HEK293T (cell line): ENCODE measurements at regions not wholly inside any gene's neighbourhood (a gene's known extent, or its start where the extent isn't known, plus 50 kb on each side); places are given as distances from the start of the nearest gene placed in this dataset.

ENCODE experiments used
- CTCF ChIA-PET: fragments of 350-600 bp; formaldehyde crosslinking; extraction: SDS; loops from one replicate; lab custom pipeline; 2021; ENCODE audit warnings: antibody characterized with exemption, inconsistent platforms; lab: Yijun Ruan, JAX
- POLR2A ChIA-PET: fragments of 350-600 bp; formaldehyde crosslinking; extraction: SDS; loops from one replicate; lab custom pipeline; 2020; ENCODE audit warnings: antibody characterized with exemption, inconsistent platforms; lab: Yijun Ruan, JAX
- DNase-seq: peaks from one replicate; pipeline ENCODE4 v3.0.0; 2012; ENCODE audit warnings: mixed read lengths; ENCODE audit errors: extremely low spot score
- ARNT ChIP-seq: fragments of 450-650 bp; IDR thresholded peaks from 2 replicates; pipeline ENCODE4 v1.6.1; 2017; ENCODE audit warnings: mild to moderate bottlenecking
- BHLHE40 ChIP-seq: fragments of 450-650 bp; IDR thresholded peaks from 2 replicates; pipeline ENCODE4 v1.6.1; 2016; ENCODE audit warnings: mild to moderate bottlenecking, moderate library complexity, borderline replicate concordance
- CTBP1 ChIP-seq: fragments of 450-650 bp; IDR thresholded peaks from 2 replicates; pipeline ENCODE4 v1.6.1; 2016; ENCODE audit warnings: borderline replicate concordance
- ELF4 ChIP-seq: fragments of 450-650 bp; IDR thresholded peaks from 2 replicates; pipeline ENCODE4 v1.6.1; 2017; ENCODE audit warnings: antibody characterized with exemption
- FOXA1 ChIP-seq: fragments of 450-650 bp; IDR thresholded peaks from 2 replicates; pipeline ENCODE4 v1.6.1; 2016; ENCODE audit warnings: mild to moderate bottlenecking
- FOXK2 ChIP-seq: fragments of 450-650 bp; IDR thresholded peaks from 2 replicates; pipeline ENCODE4 v1.6.1; 2016; ENCODE audit warnings: mild to moderate bottlenecking
- FOXM1 ChIP-seq: fragments of 450-650 bp; IDR thresholded peaks from 2 replicates; pipeline ENCODE4 v1.6.1; 2017; ENCODE audit warnings: mild to moderate bottlenecking, borderline replicate concordance
- HDGF ChIP-seq: fragments of 450-650 bp; IDR thresholded peaks from 2 replicates; pipeline ENCODE4 v1.6.1; 2017; ENCODE audit warnings: antibody characterized with exemption, borderline replicate concordance
- L3MBTL2 ChIP-seq: fragments of 450-650 bp; conservative IDR thresholded peaks from 2 replicates; pipeline ENCODE4 v1.6.1; 2016; ENCODE audit warnings: mild to moderate bottlenecking
- LEF1 ChIP-seq: fragments of 450-650 bp; IDR thresholded peaks from 2 replicates; pipeline ENCODE4 v1.6.1; 2017; ENCODE audit warnings: mild to moderate bottlenecking, borderline replicate concordance
- NFRKB ChIP-seq: fragments of 450-650 bp; IDR thresholded peaks from 2 replicates; pipeline ENCODE4 v1.6.1; 2016; ENCODE audit warnings: mild to moderate bottlenecking, moderate library complexity
- PKNOX1 ChIP-seq: fragments of 450-650 bp; IDR thresholded peaks from 2 replicates; pipeline ENCODE4 v1.6.1; 2016
- SP1 ChIP-seq: fragments of 450-650 bp; IDR thresholded peaks from 2 replicates; pipeline ENCODE4 v1.6.1; 2017
- SUZ12 ChIP-seq: fragments of 450-650 bp; IDR thresholded peaks from 2 replicates; pipeline ENCODE4 v1.6.1; 2016; ENCODE audit warnings: mild to moderate bottlenecking
- TARDBP ChIP-seq: fragments of 450-650 bp; IDR thresholded peaks from 2 replicates; pipeline ENCODE4 v1.6.1; 2016
- ZNF384 ChIP-seq: fragments of 450-650 bp; IDR thresholded peaks from 2 replicates; pipeline ENCODE4 v1.6.1; 2016

GRCh38 chr10:10294881-10295529 is 722.7 kb upstream of the CELF2 start:
- POLR2A ChIA-PET = no interaction called here

GRCh38 chr10:10295537-10295936 is 722.1 kb upstream of the CELF2 start:
- POLR2A ChIA-PET = no interaction called here
- TF ChIP-seq L3MBTL2 (no peak), BHLHE40 (no peak), FOXA1 (no peak), FOXK2 (no peak), SP1 (no peak), LEF1 (no peak), FOXM1 (no peak), TARDBP (no peak), CTBP1 (no peak), SUZ12 (no peak), HDGF (no peak), NFRKB (no peak), ELF4 (no peak), PKNOX1 (no peak), ARNT (no peak), ZNF384 (no peak)
- CTCF ChIA-PET = no interaction called here
- DNase-seq = no peak

More at GRCh38 chr10:10294881-10295529, 722.7 kb upstream of the CELF2 start:
- CTCF ChIA-PET = no interaction called here
- no peak for TF ChIP-seq FOXA1
- TF ChIP-seq FOXK2 = no peak
- no peak for TF ChIP-seq L3MBTL2
- no peak for TF ChIP-seq SP1
- TF ChIP-seq ARNT = no peak
- TF ChIP-seq TARDBP = no peak
- TF ChIP-seq BHLHE40 = no peak
- no peak for TF ChIP-seq ELF4
- no peak for TF ChIP-seq PKNOX1
- TF ChIP-seq NFRKB = no peak
- TF ChIP-seq HDGF = no peak
- TF ChIP-seq ZNF384 = no peak
- no peak for TF ChIP-seq CTBP1
- no peak for DNase-seq

GRCh38 chr10:10302689-10303088 is 715.0 kb upstream of the CELF2 start:
- POLR2A ChIA-PET = no interaction called here
- no peak for TF ChIP-seq ZNF384
- TF ChIP-seq L3MBTL2 = no peak
- TF ChIP-seq NFRKB = no peak
- no peak for TF ChIP-seq PKNOX1
- no peak for TF ChIP-seq BHLHE40
- TF ChIP-seq ELF4 = no peak
- no peak for TF ChIP-seq SP1
- TF ChIP-seq LEF1 = no peak
- no peak for TF ChIP-seq FOXM1
- no peak for TF ChIP-seq ARNT
- TF ChIP-seq TARDBP = no peak
- no peak for DNase-seq
- CTCF ChIA-PET = no interaction called here

GRCh38 chr10:10307036-10307435 is 710.6 kb upstream of the CELF2 start:
- ChIA-PET POLR2A (no interaction called here), CTCF (no interaction called here)
- no peak for DNase-seq
- TF ChIP-seq TARDBP (no peak), HDGF (no peak), LEF1 (no peak), NFRKB (no peak), ELF4 (no peak), CTBP1 (no peak), SP1 (no peak), FOXK2 (no peak)

- CTCF ChIA-PET = no interaction called here
- no peak for TF ChIP-seq PKNOX1
- no peak for TF ChIP-seq BHLHE40
- no peak for DNase-seq
- POLR2A ChIA-PET = no interaction called here
Observed at GRCh38 chr10:10307551-10307950, 710.1 kb upstream of the CELF2 start.

- no peak for DNase-seq
- TF ChIP-seq TARDBP (no peak), FOXA1 (no peak), LEF1 (no peak), PKNOX1 (no peak), ELF4 (no peak), FOXK2 (no peak), SP1 (no peak), NFRKB (no peak), SUZ12 (no peak), FOXM1 (no peak), ZNF384 (no peak)
- ChIA-PET POLR2A (no interaction called here), CTCF (no interaction called here)
Observed at GRCh38 chr10:10310498-10310897, 707.2 kb upstream of the CELF2 start.
